ENCODE measurements at regions not wholly inside any gene's neighbourhood (a gene's known extent, or its start where the extent isn't known, plus 50 kb on each side); places are given as distances from the start of the nearest gene placed in this dataset.
"Not testable (repeated sequence)": the region's sequence is repeated elsewhere in the genome, so short reads cannot be mapped to it uniquely, and the experiment has no call there.

GRCh38 chr14:105913861-105914260 is 387.5 kb downstream of the TMEM121 start:
- Mint-ChIP-seq H3K36me3 (ENCODE audit: unreplicated experiment) (no peaks in the 10 kb centered on the region), H3K4me1 (ENCODE audit: unreplicated experiment) (no peaks in the 10 kb centered on the region), H3K27me3 (ENCODE audit: unreplicated experiment) (no peaks in the 10 kb centered on the region), H3K4me3 (ENCODE audit: unreplicated experiment) (no peak overlapping the region), H3K9me3 (ENCODE audit: unreplicated experiment) (peaks cover 20% of the 10 kb centered on the region), H3K27ac (ENCODE audit: unreplicated experiment) (no peak overlapping the region)
- DNase-seq (ENCODE audit: extremely low spot score, unreplicated experiment) = no peak
- TF ChIP-seq, protein P1, sequence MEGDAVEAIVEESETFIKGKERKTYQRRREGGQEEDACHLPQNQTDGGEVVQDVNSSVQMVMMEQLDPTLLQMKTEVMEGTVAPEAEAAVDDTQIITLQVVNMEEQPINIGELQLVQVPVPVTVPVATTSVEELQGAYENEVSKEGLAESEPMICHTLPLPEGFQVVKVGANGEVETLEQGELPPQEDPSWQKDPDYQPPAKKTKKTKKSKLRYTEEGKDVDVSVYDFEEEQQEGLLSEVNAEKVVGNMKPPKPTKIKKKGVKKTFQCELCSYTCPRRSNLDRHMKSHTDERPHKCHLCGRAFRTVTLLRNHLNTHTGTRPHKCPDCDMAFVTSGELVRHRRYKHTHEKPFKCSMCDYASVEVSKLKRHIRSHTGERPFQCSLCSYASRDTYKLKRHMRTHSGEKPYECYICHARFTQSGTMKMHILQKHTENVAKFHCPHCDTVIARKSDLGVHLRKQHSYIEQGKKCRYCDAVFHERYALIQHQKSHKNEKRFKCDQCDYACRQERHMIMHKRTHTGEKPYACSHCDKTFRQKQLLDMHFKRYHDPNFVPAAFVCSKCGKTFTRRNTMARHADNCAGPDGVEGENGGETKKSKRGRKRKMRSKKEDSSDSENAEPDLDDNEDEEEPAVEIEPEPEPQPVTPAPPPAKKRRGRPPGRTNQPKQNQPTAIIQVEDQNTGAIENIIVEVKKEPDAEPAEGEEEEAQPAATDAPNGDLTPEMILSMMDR (IDR thresholded peaks at IDR 0.05) = no peak

- not testable (repeated sequence) for DNase-seq (ENCODE audit: extremely low spot score, unreplicated experiment); H3K27ac Mint-ChIP-seq (ENCODE audit: unreplicated experiment); H3K36me3 Mint-ChIP-seq (ENCODE audit: unreplicated experiment); H3K4me1 Mint-ChIP-seq (ENCODE audit: unreplicated experiment); H3K4me3 Mint-ChIP-seq (ENCODE audit: unreplicated experiment); H3K27me3 Mint-ChIP-seq (ENCODE audit: unreplicated experiment)
- H3K9me3 Mint-ChIP-seq (ENCODE audit: unreplicated experiment) = peaks cover 20% of the 10 kb centered on the region
These were observed 387.9 kb downstream of the TMEM121 start for GRCh38 chr14:105914281-105914680.

DNA sequence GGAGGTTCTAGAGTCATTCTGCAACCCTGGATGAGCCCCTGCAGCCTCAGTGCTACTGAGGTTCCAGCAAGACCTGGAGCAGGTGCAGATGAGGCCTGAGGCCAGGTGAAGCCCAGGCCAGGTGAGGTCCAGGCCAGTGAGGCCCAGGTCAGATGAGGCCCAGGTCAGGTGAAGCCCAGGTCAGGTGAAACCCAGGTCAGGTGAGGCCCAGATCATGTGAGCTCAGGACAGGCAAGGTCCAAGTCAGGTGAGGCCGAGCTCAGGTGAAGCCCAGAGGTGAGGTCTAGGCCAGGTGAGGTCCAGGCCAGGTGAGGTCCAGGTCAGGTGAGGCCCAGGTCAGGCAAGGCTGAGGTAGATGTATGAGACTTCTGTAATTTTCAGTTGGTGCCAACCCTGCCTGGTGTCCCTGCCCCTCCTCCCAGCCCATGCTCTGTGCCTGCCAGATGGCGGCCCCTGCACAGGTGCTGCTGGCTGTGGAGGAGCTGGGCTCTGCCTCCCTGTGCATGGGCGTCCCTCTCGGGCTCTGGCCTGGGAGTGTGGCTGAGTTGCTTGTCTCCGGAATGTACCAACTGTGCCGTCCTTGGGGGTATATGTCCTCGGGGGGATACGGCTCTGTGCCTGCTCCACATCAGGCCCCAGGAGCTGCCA is 388.5 kb downstream of the TMEM121 start:
- no peaks in the 10 kb centered on the region for H3K4me1 Mint-ChIP-seq (ENCODE audit: unreplicated experiment)
- no peak for DNase-seq (ENCODE audit: extremely low spot score, unreplicated experiment)
- peaks cover 21% of the 10 kb centered on the region for H3K9me3 Mint-ChIP-seq (ENCODE audit: unreplicated experiment)
- H3K36me3 Mint-ChIP-seq (ENCODE audit: unreplicated experiment) = no peaks in the 10 kb centered on the region
- TF ChIP-seq, protein P1 (IDR thresholded peaks at IDR 0.05) = no peak
- H3K27ac Mint-ChIP-seq (ENCODE audit: unreplicated experiment) = no peak overlapping the region
- no peak overlapping the region for H3K4me3 Mint-ChIP-seq (ENCODE audit: unreplicated experiment)
- H3K27me3 Mint-ChIP-seq (ENCODE audit: unreplicated experiment) = no peaks in the 10 kb centered on the region

GRCh38 chr14:105915546-105915945 is 389.2 kb downstream of the TMEM121 start:
- H3K4me1 Mint-ChIP-seq (ENCODE audit: unreplicated experiment); H3K27me3 Mint-ChIP-seq (ENCODE audit: unreplicated experiment); H3K4me3 Mint-ChIP-seq (ENCODE audit: unreplicated experiment); H3K36me3 Mint-ChIP-seq (ENCODE audit: unreplicated experiment); DNase-seq (ENCODE audit: extremely low spot score, unreplicated experiment); H3K27ac Mint-ChIP-seq (ENCODE audit: unreplicated experiment): not testable (repeated sequence)
- H3K9me3 Mint-ChIP-seq (ENCODE audit: unreplicated experiment) = peaks cover 23% of the 10 kb centered on the region

- H3K9me3 Mint-ChIP-seq (ENCODE audit: unreplicated experiment) = peaks cover 26% of the 10 kb centered on the region
- H3K36me3 Mint-ChIP-seq (ENCODE audit: unreplicated experiment); H3K4me1 Mint-ChIP-seq (ENCODE audit: unreplicated experiment): not testable (repeated sequence)
These were observed 391.0 kb downstream of the TMEM121 start for GRCh38 chr14:105917136-105917932.

DNA sequence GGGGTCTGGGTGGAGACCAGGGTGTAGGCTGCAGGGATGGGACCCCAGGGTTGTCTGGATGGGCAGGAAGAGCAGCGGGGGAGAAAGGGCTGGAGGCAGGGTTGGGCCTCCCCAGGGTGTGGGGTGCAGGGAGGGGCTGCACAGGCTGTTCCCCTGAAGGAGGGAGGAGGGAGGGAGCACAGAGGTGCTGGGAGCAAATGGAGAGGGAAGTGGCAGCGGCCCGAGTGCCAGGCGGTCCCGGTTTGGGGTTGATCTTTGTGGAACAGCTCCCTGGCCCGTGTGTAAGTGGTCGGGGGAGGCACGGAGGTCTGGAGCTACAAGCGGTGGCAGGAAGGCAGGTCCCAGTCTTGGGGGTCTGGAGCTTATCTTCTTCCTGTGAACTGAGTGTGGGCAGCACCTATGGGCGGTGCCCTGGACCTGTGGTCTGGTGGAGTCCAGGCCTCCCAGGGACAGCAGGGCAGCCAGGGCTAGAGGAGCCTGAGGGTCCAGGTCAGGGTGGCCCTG is 391.6 kb downstream of the TMEM121 start:
- H3K27ac Mint-ChIP-seq (ENCODE audit: unreplicated experiment) = no peak overlapping the region

More at GRCh38 chr14:105917136-105917932, 391.0 kb downstream of the TMEM121 start:
- not testable (repeated sequence) for H3K4me3 Mint-ChIP-seq (ENCODE audit: unreplicated experiment); H3K27ac Mint-ChIP-seq (ENCODE audit: unreplicated experiment); DNase-seq (ENCODE audit: extremely low spot score, unreplicated experiment); H3K27me3 Mint-ChIP-seq (ENCODE audit: unreplicated experiment)

More for the DNA sequence above, 391.6 kb downstream of the TMEM121 start:
- TF ChIP-seq, protein P1 (IDR thresholded peaks at IDR 0.05) = no peak
- H3K4me3 Mint-ChIP-seq (ENCODE audit: unreplicated experiment) = no peak overlapping the region
- DNase-seq (ENCODE audit: extremely low spot score, unreplicated experiment) = no peak
- H3K36me3 Mint-ChIP-seq (ENCODE audit: unreplicated experiment) = no peaks in the 10 kb centered on the region
- no peaks in the 10 kb centered on the region for H3K4me1 Mint-ChIP-seq (ENCODE audit: unreplicated experiment)
- peaks cover 26% of the 10 kb centered on the region for H3K9me3 Mint-ChIP-seq (ENCODE audit: unreplicated experiment)
- H3K27me3 Mint-ChIP-seq (ENCODE audit: unreplicated experiment) = no peaks in the 10 kb centered on the region

Measured in osteocyte (in vitro differentiated cells).